ENCODE measurements at regions not wholly inside any gene's neighbourhood (a gene's known extent, or its start where the extent isn't known, plus 50 kb on each side); places are given as distances from the start of the nearest gene placed in this dataset.
"Not testable (repeated sequence)": the region's sequence is repeated elsewhere in the genome, so short reads cannot be mapped to it uniquely, and the experiment has no call there.

GRCh38 chr2:56806924-56807323 is 623.1 kb downstream of the CCDC85A start:
- no peak for DNase-seq (ENCODE audit: low read depth in 2 of 2)

- DNase-seq (ENCODE audit: low read depth in 2 of 2) = no peak
These were observed 624.1 kb downstream of the CCDC85A start for GRCh38 chr2:56807861-56808260.

- DNase-seq (ENCODE audit: low read depth in 2 of 2) = no peak
These were observed 627.6 kb downstream of the CCDC85A start for GRCh38 chr2:56811401-56811800.

GRCh38 chr2:56812432-56812831 is 628.6 kb downstream of the CCDC85A start:
- no peak for DNase-seq (ENCODE audit: low read depth in 2 of 2)

GRCh38 chr2:56813490-56813889 is 629.7 kb downstream of the CCDC85A start:
- DNase-seq (ENCODE audit: low read depth in 2 of 2) = no peak

GRCh38 chr2:56816666-56817065 is 632.9 kb downstream of the CCDC85A start:
- no peak for DNase-seq (ENCODE audit: low read depth in 2 of 2)

GRCh38 chr2:56831780-56832179 is 648.0 kb downstream of the CCDC85A start:
- DNase-seq (ENCODE audit: low read depth in 2 of 2) = no peak

GRCh38 chr2:56834686-56835085 is 650.9 kb downstream of the CCDC85A start:
- no peak for DNase-seq (ENCODE audit: low read depth in 2 of 2)

GRCh38 chr2:56840009-56840408 is 656.2 kb downstream of the CCDC85A start:
- DNase-seq (ENCODE audit: low read depth in 2 of 2) = not testable (repeated sequence)

GRCh38 chr2:56860991-56861390 is 677.2 kb downstream of the CCDC85A start:
- DNase-seq (ENCODE audit: low read depth in 2 of 2) = no peak

GRCh38 chr2:56871644-56872043 is 687.9 kb downstream of the CCDC85A start:
- no peak for DNase-seq (ENCODE audit: low read depth in 2 of 2)

GRCh38 chr2:56874717-56875116 is 690.9 kb downstream of the CCDC85A start:
- no peak for DNase-seq (ENCODE audit: low read depth in 2 of 2)

- no peak for DNase-seq (ENCODE audit: low read depth in 2 of 2)
These were observed 705.9 kb downstream of the CCDC85A start for GRCh38 chr2:56889738-56890137.

- no peak for DNase-seq (ENCODE audit: low read depth in 2 of 2)
These were observed 708.6 kb downstream of the CCDC85A start for GRCh38 chr2:56892382-56892781.

GRCh38 chr2:56898986-56899385 is 715.2 kb downstream of the CCDC85A start:
- no peak for DNase-seq (ENCODE audit: low read depth in 2 of 2)

GRCh38 chr2:56912490-56912889 is 728.7 kb downstream of the CCDC85A start:
- no peak for DNase-seq (ENCODE audit: low read depth in 2 of 2)

GRCh38 chr2:56918790-56919189 is 735.0 kb downstream of the CCDC85A start:
- no peak for DNase-seq (ENCODE audit: low read depth in 2 of 2)

GRCh38 chr2:56933976-56934375 is 750.2 kb downstream of the CCDC85A start:
- DNase-seq (ENCODE audit: low read depth in 2 of 2) = no peak

- DNase-seq (ENCODE audit: low read depth in 2 of 2) = no peak
These were observed 751.1 kb downstream of the CCDC85A start for GRCh38 chr2:56934866-56935265.

GRCh38 chr2:56940054-56940453 is 756.3 kb downstream of the CCDC85A start:
- DNase-seq (ENCODE audit: low read depth in 2 of 2) = no peak

- DNase-seq (ENCODE audit: low read depth in 2 of 2) = no peak
These were observed 769.1 kb downstream of the CCDC85A start for GRCh38 chr2:56952871-56953270.

GRCh38 chr2:56960581-56960980 is 776.8 kb downstream of the CCDC85A start:
- no peak for DNase-seq (ENCODE audit: low read depth in 2 of 2)

- no peak for DNase-seq (ENCODE audit: low read depth in 2 of 2)
These were observed 778.9 kb downstream of the CCDC85A start for GRCh38 chr2:56962673-56963072.

GRCh38 chr2:56969513-56969912 is 785.7 kb downstream of the CCDC85A start:
- no peak for DNase-seq (ENCODE audit: low read depth in 2 of 2)

Measured in stimulated activated CD8-positive, alpha-beta memory T cell treated with anti-CD3 and anti-CD28 coated beads, Interleukin-15, amount 100 ng/mL, for 4 hours (primary cell).